Gastroesophageal sphincter (tissue), 3 donors: ENCODE measurements at regions not wholly inside any gene's neighbourhood (a gene's known extent, or its start where the extent isn't known, plus 50 kb on each side); places are given as distances from the start of the nearest gene placed in this dataset.

ENCODE experiments used
- CTCF ChIP-seq, 4 experiments: fragments of 200-600 bp in 2 of 4; fragments of 450-650 bp in 2 of 4; sonication (generic) in 1 of 4; IDR thresholded peaks; one replicate each; pipeline ENCODE4 v1.5.1; 2017 to 2019; ENCODE audit warnings: antibody characterized with exemption in 4 of 4, mild to moderate bottlenecking in 2 of 4, moderate library complexity in 2 of 4
- EP300 ChIP-seq: sonication (generic); formaldehyde crosslinking; IDR thresholded peaks from one replicate; pipeline ENCODE4 v1.6.1; 2017; ENCODE audit warnings: antibody characterized with exemption, mild to moderate bottlenecking
- POLR2A ChIP-seq, 2 donors: fragments of 450-650 bp; IDR thresholded peaks; one replicate each; pipeline ENCODE4 v1.6.1; 2017; ENCODE audit warnings: antibody characterized with exemption in 2 of 2, mild to moderate bottlenecking in 2 of 2, moderate library complexity in 1 of 2
- POLR2AphosphoS5 ChIP-seq: sonication (generic); formaldehyde crosslinking; IDR thresholded peaks from one replicate; pipeline ENCODE4 v1.6.1; 2017; ENCODE audit warnings: antibody characterized with exemption

DNA sequence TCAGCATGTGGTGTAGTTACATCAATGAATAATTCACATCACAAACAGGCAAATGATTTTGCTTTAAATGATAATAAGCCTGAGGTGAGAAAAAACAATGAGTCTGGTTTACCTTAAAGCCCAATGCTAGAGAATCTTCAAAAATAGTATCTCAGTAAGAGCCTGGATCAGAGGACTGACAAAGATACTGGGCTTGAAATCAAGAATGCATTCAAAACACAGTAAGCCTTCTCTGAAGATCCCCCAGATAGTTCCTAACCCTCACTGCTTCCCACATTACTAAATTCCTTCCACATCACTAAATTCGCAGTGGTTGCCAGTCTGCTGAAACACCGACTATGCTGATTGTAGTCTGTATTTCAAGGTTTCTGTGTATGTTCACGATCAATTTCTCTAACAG is 514.9 kb downstream of the SUCLG1 start:
- TF ChIP-seq CTCF (IDR thresholded peaks at IDR 0.05) = no peak
- no peak for TF ChIP-seq POLR2A (IDR thresholded peaks at IDR 0.05)
- no peak for TF ChIP-seq POLR2AphosphoS5
- TF ChIP-seq EP300 = no peak
